GM18870 (cell line): ENCODE measurements at regions not wholly inside any gene's neighbourhood (a gene's known extent, or its start where the extent isn't known, plus 50 kb on each side); places are given as distances from the start of the nearest gene placed in this dataset.

ENCODE experiments used
- ATAC-seq: cut with Tn5 transposase; IDR thresholded peaks from one replicate; pipeline ENCODE4 v1.9.1; 2021; ENCODE audit warnings: moderate library complexity; ENCODE audit not compliant: unreplicated experiment

GRCh38 chr9:14560194-14560593 lies 133.0 kb downstream of the ZDHHC21 start:
- peak; percentile 85 for ATAC-seq

DNA sequence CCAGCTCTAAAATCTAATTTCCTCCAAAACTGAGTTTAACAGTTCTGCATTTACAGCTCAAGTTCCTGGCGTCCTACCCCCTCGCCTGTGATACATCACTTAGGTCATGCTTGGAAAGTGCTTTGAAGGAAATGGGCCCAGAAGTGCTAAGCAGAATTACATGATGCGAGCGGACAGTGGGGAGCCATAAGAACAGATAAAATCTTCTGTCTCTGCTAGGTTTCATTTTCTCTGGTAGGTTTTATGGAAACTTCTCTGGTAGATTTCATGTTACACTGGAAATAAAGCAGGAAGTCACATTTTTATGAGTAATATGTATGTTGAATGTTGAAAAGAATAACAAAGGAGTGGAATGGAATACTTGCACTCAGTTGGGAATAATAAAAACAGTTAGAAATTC lies 138.3 kb downstream of the ZDHHC21 start:
- no peak for ATAC-seq

DNA sequence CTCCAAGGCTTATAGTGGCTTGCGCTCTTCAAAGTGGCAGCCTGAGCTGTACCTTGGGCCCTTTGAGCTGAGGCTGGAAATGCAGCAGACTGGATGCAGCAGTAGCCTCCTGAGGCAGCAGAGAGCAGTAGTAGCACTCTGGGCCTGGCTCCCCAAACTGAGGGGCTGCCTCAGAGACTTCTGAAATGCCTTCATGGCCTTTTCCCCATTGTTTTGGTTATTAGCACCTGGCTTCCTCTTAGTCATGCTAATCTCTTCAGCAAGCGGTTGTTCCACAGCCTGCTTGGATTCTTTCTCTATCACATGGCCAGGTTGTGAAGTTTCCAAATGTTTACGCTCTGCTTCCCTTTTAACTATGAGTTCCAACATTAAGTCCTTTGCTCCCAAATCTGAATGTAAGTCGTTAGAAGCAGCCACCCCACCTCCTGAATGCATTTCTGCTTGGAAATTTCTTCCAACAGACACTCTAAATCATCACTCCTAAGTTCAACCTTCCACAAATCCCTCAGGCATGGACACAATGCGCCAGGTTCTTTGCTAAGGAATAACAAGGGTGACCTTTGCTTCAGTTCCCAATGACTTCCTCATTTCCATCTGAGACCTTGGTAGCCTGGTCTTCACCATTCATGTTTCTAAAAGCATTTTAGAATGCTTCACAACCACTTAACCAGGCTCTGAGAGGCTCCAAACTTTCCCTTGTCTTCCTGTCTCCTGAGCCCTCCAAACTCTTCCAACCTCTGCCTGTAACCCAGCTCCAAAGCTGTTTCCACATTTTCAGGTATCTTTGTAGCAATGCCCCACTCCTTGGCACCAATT lies 145.8 kb downstream of the ZDHHC21 start:
- ATAC-seq = no peak

- ATAC-seq = no peak
These were observed 146.5 kb downstream of the ZDHHC21 start for GRCh38 chr9:14546693-14547092.

- no peak for ATAC-seq
These were observed 151.2 kb downstream of the ZDHHC21 start for GRCh38 chr9:14542071-14542470.

DNA sequence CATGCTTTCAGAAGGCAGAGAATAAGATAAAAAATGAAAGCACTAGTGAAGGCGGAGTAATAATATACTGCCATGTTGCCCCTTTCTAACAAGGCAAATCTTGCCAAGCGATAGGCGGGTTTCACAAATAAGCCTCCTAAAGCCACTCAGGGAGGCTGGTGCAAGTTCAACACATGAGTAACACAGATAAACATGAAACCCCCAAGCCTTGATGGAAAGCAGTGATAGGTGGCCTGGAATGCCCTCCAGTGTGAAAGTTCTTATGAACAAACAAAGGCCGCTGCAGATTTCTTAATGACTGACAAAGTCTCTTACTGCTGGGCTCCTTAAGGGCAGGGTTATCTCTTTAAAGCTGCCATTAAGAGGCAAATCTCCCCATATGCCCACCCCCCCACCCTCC lies 154.7 kb downstream of the ZDHHC21 start:
- no peak for ATAC-seq

DNA sequence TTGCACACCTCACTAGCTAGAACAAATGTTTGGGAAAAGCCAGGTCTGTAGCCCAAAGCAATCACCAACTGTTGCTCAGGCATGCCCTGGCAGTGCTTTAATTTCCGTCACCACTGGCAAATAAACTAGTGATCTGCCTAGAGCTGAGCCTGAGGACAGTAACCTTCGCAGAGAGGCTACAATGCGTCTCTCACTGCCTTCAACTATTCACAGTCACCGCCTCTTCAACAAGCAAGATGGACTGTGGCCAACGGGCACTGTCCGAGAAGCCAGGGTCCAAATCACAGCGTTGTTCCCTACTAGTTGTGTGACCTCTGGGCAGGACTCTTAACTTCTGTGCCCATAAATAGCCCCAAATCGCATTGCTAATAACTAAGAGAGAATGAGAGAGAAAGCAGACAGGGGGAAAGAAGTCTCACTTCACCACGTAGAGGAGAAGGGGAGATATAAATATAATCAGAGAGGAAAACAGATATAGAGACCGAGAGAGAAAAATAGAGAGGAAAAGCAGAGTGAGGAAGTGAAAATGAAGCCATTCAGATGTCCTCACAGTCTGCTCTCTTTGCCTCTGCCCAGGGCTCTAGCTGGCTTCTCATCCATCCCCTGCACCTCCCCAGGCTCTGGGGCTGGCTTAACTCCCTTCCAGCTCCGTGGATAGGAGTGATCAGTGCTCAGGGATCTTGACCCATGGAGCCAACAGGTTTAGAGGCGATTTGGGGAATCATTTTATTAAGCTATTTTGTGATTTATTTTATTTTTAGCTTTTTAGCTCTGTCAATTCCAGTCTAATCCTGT lies 157.9 kb downstream of the ZDHHC21 start:
- no peak for ATAC-seq

GRCh38 chr9:14533867-14534640 lies 159.2 kb downstream of the ZDHHC21 start:
- ATAC-seq = no peak

GRCh38 chr9:14532456-14533115 lies 160.6 kb downstream of the ZDHHC21 start:
- no peak for ATAC-seq

- ATAC-seq = no peak
These were observed 161.6 kb downstream of the ZDHHC21 start for GRCh38 chr9:14531341-14532269.

GRCh38 chr9:14530841-14531240 lies 162.4 kb downstream of the ZDHHC21 start:
- ATAC-seq = no peak

DNA sequence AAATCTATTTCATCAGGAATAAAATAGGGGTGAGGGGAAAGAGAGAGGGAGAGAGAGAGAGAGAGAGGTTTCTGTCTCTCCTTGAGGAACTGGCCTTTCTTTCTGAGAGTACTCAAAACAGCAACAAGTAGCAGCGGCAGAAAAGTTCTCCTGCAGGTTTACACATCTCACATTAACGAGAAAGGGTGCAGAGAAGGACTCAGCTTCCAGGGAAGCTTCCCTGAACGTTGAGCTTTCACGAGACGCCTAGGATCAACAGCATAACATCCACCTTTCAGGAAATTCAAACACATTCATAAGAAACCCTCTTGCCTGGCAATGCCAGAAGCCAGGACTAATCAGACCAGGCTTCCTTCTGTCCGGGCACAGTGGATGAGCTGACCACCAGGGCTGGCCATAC lies 162.9 kb downstream of the ZDHHC21 start:
- no peak for ATAC-seq

- no peak for ATAC-seq
These were observed 163.6 kb downstream of the ZDHHC21 start for GRCh38 chr9:14529629-14530028.

- no peak for ATAC-seq
These were observed 164.2 kb downstream of the ZDHHC21 start for GRCh38 chr9:14529054-14529453.

DNA sequence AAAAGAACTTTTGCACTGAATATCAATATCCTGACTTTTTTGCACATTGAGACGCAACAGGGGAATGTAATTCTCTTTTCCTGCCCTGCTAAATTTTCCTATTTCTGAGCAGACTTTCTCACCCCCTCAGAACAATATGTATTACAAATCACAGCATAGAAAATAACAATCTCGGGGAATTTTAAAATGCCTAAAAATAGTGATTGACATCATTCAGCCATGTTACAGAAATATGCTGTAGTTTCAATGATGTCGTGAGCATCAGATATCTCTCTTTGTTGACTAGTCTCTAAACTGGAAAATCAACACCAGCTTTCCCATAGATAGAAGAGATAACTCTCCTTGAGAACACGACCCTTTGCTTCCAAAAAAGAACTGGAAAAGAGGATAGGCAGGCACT lies 166.7 kb downstream of the ZDHHC21 start:
- no peak for ATAC-seq

DNA sequence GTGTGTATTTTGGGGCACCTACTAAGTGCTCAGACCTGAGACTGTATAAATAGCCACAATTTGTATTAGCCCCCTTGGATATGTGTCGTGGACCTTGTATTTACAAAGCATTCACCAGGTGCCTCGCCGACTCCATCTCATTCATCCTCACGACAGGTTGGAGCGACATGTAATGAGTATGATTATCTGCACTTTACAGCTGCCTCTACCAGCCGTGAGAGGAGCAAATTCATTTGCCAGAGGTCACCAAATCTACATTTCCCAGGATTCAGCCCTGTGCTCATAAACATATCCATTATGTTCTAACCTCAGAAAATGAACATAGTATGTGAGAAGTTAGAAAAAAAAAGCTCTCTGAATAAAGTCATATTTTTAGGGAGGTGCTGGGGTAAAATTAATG lies 167.4 kb downstream of the ZDHHC21 start:
- no peak for ATAC-seq

GRCh38 chr9:14524873-14525515 lies 168.2 kb downstream of the ZDHHC21 start:
- ATAC-seq = no peak

- no peak for ATAC-seq
These were observed 169.7 kb downstream of the ZDHHC21 start for GRCh38 chr9:14523545-14523944.

DNA sequence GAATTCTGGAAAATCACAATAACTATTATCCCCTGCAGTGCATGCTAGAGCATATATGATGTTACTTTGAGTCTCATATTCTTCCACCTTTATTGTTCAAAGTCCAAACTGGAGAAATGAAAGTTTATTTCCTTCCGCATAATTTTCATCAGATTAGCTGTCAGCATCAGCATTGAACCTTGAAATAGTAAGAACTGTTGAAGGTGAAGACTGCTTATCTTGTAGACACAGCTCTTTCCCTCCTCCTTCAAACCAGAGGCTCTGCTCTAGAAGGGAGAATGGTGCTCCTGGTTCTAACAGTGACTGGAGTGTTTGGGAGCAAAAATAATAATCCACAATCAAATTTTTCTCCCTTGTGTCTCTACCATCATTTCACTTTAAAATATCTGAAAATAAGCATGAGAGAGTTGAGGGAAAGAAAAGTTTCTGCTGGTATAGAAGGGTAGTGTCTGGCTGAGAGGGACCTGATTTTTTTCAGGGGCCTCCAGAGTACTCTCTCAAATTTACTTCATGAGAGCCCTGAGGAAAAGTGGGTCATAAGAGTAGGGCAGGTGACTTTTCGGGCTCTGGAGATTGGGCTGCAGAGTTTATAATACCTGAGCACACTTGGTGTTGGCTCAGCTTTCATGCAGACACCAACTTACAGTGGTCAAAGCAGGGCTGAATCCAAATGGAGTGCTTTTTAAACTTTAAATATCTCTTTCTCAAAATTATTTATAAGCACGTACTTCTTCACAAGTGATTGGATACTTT lies 170.4 kb downstream of the ZDHHC21 start:
- ATAC-seq = no peak
